Neural crest cell (in vitro differentiated cells): ENCODE measurements at regions not wholly inside any gene's neighbourhood (a gene's known extent, or its start where the extent isn't known, plus 50 kb on each side); places are given as distances from the start of the nearest gene placed in this dataset.

ENCODE experiments used
- DNase-seq: peaks from one replicate; pipeline ENCODE4 v3.0.0; 2021; ENCODE audit warnings: low read depth, mixed read lengths, low spot score
- H3K27ac Mint-ChIP-seq: one replicate; pipeline ENCODE4 v1.8.0; 2021; ENCODE audit warnings: mild to moderate bottlenecking, mixed read lengths; ENCODE audit not compliant: unreplicated experiment
- H3K27me3 Mint-ChIP-seq: 2 replicates; pipeline ENCODE4 v1.8.0; 2021; ENCODE audit warnings: low read depth, mild to moderate bottlenecking, mixed read lengths
- H3K36me3 Mint-ChIP-seq: 2 replicates; pipeline ENCODE4 v1.8.0; 2021; ENCODE audit warnings: low read depth, mild to moderate bottlenecking, mixed read lengths
- H3K4me1 Mint-ChIP-seq: 2 replicates; pipeline ENCODE4 v1.8.0; 2021; ENCODE audit warnings: mixed read lengths
- H3K4me3 Mint-ChIP-seq: one replicate; pipeline ENCODE4 v1.8.0; 2021; ENCODE audit warnings: mild to moderate bottlenecking, mixed read lengths
- H3K9me3 Mint-ChIP-seq: 2 replicates; pipeline ENCODE4 v1.8.0; 2021; ENCODE audit warnings: mixed read lengths
- CTCF ChIP-seq: fragments of 200-600 bp; sonication (generic); conservative IDR thresholded peaks from 2 replicates; pipeline ENCODE4 v1.5.0; 2021; ENCODE audit warnings: antibody characterized with exemption, mild to moderate bottlenecking

GRCh38 chr7:97573065-97573464 is 158.8 kb upstream of the TAC1 start:
- Mint-ChIP-seq H3K4me3 (no peak overlapping the region), H3K36me3 (no peaks in the 10 kb centered on the region), H3K9me3 (no peaks in the 10 kb centered on the region), H3K27me3 (peaks cover 10% of the 10 kb centered on the region), H3K27ac (no peak overlapping the region), H3K4me1 (no peaks in the 10 kb centered on the region)
- no peak for TF ChIP-seq CTCF
- no peak for DNase-seq

- no peak for DNase-seq
- Mint-ChIP-seq H3K9me3 (no peaks in the 10 kb centered on the region), H3K36me3 (no peaks in the 10 kb centered on the region), H3K27me3 (peaks cover 10% of the 10 kb centered on the region), H3K27ac (no peak overlapping the region), H3K4me3 (no peak overlapping the region), H3K4me1 (no peaks in the 10 kb centered on the region)
- no peak for TF ChIP-seq CTCF
Observed at GRCh38 chr7:97576043-97576442, 155.8 kb upstream of the TAC1 start.

GRCh38 chr7:97578225-97578624 is 153.7 kb upstream of the TAC1 start:
- H3K36me3 Mint-ChIP-seq = no peaks in the 10 kb centered on the region

GRCh38 chr7:97580205-97580604 is 151.7 kb upstream of the TAC1 start:
- Mint-ChIP-seq H3K9me3 (peaks cover 6% of the 10 kb centered on the region), H3K27ac (no peak overlapping the region), H3K4me3 (no peak overlapping the region), H3K27me3 (peaks cover 13% of the 10 kb centered on the region), H3K36me3 (no peaks in the 10 kb centered on the region), H3K4me1 (no peaks in the 10 kb centered on the region)
- no peak for TF ChIP-seq CTCF
- no peak for DNase-seq

More at GRCh38 chr7:97578225-97578624, 153.7 kb upstream of the TAC1 start:
- Mint-ChIP-seq H3K4me3 (no peak overlapping the region), H3K9me3 (no peaks in the 10 kb centered on the region), H3K27me3 (peaks cover 14% of the 10 kb centered on the region), H3K4me1 (no peaks in the 10 kb centered on the region), H3K27ac (no peak overlapping the region)
- TF ChIP-seq CTCF = no peak
- DNase-seq = no peak

- Mint-ChIP-seq H3K27me3 (peaks cover 5% of the 10 kb centered on the region), H3K27ac (no peak overlapping the region), H3K4me3 (no peak overlapping the region), H3K36me3 (no peaks in the 10 kb centered on the region), H3K4me1 (no peaks in the 10 kb centered on the region), H3K9me3 (no peaks in the 10 kb centered on the region)
- no peak for DNase-seq
- TF ChIP-seq CTCF = no peak
Observed at GRCh38 chr7:97595439-97595838, 136.4 kb upstream of the TAC1 start.

- no peak for TF ChIP-seq CTCF
- Mint-ChIP-seq H3K27ac (no peak overlapping the region), H3K27me3 (no peaks in the 10 kb centered on the region), H3K4me1 (no peaks in the 10 kb centered on the region), H3K4me3 (no peak overlapping the region), H3K36me3 (no peaks in the 10 kb centered on the region), H3K9me3 (no peaks in the 10 kb centered on the region)
- DNase-seq = no peak
Observed at GRCh38 chr7:97601931-97602457, 129.9 kb upstream of the TAC1 start.
